ENCODE measurements at regions not wholly inside any gene's neighbourhood (a gene's known extent, or its start where the extent isn't known, plus 50 kb on each side); places are given as distances from the start of the nearest gene placed in this dataset.

GRCh38 chr4:34250562-34250961 lies 1993.8 kb downstream of the ARAP2 start:
- no peak for DNase-seq (ENCODE audit: low spot score in 2 of 2)
- intact Hi-C loops (cut with DNase I; ENCODE audit: low total_unique reads): no loop called here
- Histone ChIP-seq H3K4me3 (no peak overlapping the region), H3K36me3 (no peaks in the 10 kb centered on the region), H3K27ac (no peak overlapping the region), H3K9me3 (no peaks in the 10 kb centered on the region), H3K27me3 (no peaks in the 10 kb centered on the region), H3K4me1 (no peaks in the 10 kb centered on the region)
- TF ChIP-seq POLR2A (IDR thresholded peaks at IDR 0.05): no peak

- H3K36me3 ChIP-seq: no peaks in the 10 kb centered on the region
- no peak overlapping the region for H3K27ac ChIP-seq
- H3K4me3 ChIP-seq: no peak overlapping the region
- H3K27me3 ChIP-seq: no peaks in the 10 kb centered on the region
- intact Hi-C loops (cut with DNase I; ENCODE audit: low total_unique reads): no loop called here
- no peak for DNase-seq (ENCODE audit: low spot score in 2 of 2)
- TF ChIP-seq POLR2A (IDR thresholded peaks at IDR 0.05) (no peak), CTCF (IDR thresholded peaks at IDR 0.05) (no peak), POLR2AphosphoS5 (IDR thresholded peaks at IDR 0.05) (no peak)
- no peaks in the 10 kb centered on the region for H3K9me3 ChIP-seq
- H3K4me1 ChIP-seq: no peaks in the 10 kb centered on the region
Measured at GRCh38 chr4:34253239-34253638, 1991.1 kb downstream of the ARAP2 start.

- Histone ChIP-seq H3K4me1 (no peaks in the 10 kb centered on the region), H3K27me3 (no peaks in the 10 kb centered on the region), H3K4me3 (no peak overlapping the region), H3K9me3 (no peaks in the 10 kb centered on the region), H3K36me3 (no peaks in the 10 kb centered on the region), H3K27ac (no peak overlapping the region)
- TF ChIP-seq POLR2AphosphoS5 (IDR thresholded peaks at IDR 0.05) (no peak), POLR2A (IDR thresholded peaks at IDR 0.05) (no peak), CTCF (IDR thresholded peaks at IDR 0.05) (no peak)
- intact Hi-C loops (cut with DNase I; ENCODE audit: low total_unique reads): no loop called here
- DNase-seq (ENCODE audit: low spot score in 2 of 2): no peak
Measured at GRCh38 chr4:34258176-34258575, 1986.1 kb downstream of the ARAP2 start.

GRCh38 chr4:34261799-34262314 lies 1982.5 kb downstream of the ARAP2 start:
- no peaks in the 10 kb centered on the region for H3K4me1 ChIP-seq
- no peaks in the 10 kb centered on the region for H3K36me3 ChIP-seq
- no peaks in the 10 kb centered on the region for H3K9me3 ChIP-seq
- TF ChIP-seq POLR2A (IDR thresholded peaks at IDR 0.05): no peak
- TF ChIP-seq CTCF (IDR thresholded peaks at IDR 0.05): no peak
- no peak for TF ChIP-seq POLR2AphosphoS5 (IDR thresholded peaks at IDR 0.05)
- intact Hi-C loops (cut with DNase I; ENCODE audit: low total_unique reads): no loop called here
- H3K4me3 ChIP-seq: no peak overlapping the region
- DNase-seq (ENCODE audit: low spot score in 2 of 2): no peak
- H3K27ac ChIP-seq: no peak overlapping the region
- no peaks in the 10 kb centered on the region for H3K27me3 ChIP-seq

- no peaks in the 10 kb centered on the region for H3K27me3 ChIP-seq
- TF ChIP-seq CTCF (IDR thresholded peaks at IDR 0.05) (no peak), POLR2A (IDR thresholded peaks at IDR 0.05) (no peak), POLR2AphosphoS5 (IDR thresholded peaks at IDR 0.05) (no peak)
- no peak overlapping the region for H3K27ac ChIP-seq
- H3K9me3 ChIP-seq: no peaks in the 10 kb centered on the region
- H3K4me1 ChIP-seq: no peaks in the 10 kb centered on the region
- DNase-seq (ENCODE audit: low spot score in 2 of 2): no peak
- no peaks in the 10 kb centered on the region for H3K36me3 ChIP-seq
- H3K4me3 ChIP-seq: no peak overlapping the region
- intact Hi-C loops (cut with DNase I; ENCODE audit: low total_unique reads): no loop called here
Measured at GRCh38 chr4:34269613-34270012, 1974.7 kb downstream of the ARAP2 start.
